ENCODE measurements at regions not wholly inside any gene's neighbourhood (a gene's known extent, or its start where the extent isn't known, plus 50 kb on each side); places are given as distances from the start of the nearest gene placed in this dataset.

DNA sequence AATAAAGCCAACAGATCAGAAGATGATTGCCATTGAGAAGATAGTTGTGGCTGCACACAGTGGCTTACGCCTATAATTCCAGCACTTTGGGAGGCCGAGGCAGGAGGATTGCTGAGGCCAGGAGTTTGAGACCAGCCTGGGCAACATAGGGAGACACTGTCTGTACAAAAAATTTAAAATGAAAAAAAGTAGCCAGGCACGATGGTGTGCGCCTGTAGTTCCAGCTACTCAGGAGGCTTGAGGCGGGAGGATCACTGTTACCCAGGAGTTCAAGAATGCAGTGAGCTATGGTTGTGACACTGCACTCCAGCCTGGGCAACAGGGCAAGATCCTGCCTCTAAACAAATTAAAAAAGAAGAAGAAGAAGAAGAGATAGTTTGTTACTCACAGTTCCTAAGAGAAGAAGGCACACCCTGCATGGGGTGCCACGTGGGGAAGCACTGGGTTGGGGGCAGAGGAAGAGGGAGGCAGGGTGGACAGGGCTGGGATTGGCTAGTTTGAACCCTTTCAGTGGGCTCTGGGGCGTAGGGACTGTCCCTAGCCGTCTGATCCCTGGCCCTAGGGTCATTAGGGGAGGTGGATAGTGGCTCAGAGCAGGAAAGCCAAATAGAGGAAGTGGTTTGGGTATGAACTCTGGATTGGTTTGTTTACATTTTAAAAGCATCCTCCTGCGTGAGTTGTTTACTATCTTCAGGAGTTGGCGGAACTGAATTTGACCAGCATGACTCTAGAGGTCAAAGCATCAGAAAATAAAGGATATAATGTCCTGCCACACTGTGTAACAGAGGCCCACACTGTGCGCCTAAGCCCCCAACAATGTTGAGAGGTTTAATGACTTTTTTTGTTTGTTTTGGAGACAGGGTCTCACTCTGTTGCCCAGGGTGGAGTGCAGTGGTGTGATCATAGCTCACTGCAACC is 60.5 kb upstream of the MEDAG start:
- DNase-seq, result no peak

DNA sequence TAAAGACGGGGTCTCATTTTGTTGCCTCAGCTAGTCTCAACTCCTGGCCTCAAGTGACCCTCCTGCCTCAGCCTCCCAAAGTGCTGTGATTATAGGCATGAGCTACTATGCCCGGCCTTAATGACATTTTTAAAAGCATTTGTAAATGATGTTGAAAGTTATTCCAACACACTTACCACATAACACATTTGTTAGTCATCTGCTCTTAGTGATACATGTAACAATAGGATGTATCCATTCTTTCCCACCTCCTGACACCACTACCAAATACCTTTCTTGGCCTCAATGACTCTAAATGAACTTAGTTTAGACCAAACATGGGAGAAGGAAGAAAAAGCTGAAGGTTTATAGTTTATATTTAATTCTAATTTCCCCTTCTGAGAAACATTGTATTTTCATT is 59.8 kb upstream of the MEDAG start:
- no peak for DNase-seq

DNA sequence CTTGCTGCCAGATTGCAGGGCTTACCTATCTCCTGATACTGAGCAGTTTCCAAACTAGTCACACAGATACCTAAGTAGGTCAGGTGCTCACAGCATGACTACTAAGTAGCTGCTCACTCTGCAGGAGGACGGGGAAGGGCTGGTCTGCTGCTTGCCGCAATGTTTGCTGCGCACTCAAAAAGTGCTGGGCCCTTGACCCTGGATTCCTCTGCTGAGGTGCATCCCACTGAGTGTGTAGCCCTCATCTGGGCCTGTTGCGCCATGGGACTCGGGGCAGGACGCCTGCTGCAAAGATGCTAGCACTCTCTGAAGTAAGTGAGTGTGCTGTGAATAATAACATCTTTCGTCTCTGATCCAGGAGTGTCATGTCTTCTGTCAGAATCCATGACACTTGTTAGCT is 59.2 kb upstream of the MEDAG start:
- DNase-seq, result no peak

DNA sequence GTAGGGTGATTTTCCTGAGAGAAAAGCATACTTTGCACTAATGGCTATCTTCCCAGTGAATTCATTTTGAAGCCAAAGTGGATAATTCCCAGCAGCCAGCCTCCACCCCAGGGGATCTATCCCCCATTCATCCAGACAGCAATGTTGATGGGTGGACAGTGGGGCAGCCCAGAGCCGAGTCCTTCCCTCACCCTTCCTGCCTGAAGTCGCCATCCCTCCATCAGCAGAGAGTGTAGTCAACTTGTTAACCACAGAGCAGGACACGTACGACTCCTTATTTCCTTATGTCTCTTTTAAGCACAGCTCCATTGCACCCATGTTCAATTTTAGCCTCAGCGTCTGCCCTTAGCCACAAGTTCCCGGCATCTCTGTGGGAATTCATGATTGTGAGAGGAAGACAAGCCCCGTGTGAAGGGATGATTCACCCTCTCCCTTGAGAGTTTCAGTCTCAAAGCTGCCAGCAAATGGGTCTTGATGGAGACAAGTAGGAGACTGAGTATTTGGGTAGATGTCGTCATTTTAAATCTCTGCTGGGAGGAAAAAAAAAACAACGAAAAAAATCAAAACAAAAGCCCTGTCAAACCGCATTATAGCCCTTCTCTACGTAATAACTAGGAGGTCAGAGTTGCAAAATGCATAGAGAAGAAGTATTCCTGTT is 58.3 kb upstream of the MEDAG start:
- no peak for DNase-seq

DNA sequence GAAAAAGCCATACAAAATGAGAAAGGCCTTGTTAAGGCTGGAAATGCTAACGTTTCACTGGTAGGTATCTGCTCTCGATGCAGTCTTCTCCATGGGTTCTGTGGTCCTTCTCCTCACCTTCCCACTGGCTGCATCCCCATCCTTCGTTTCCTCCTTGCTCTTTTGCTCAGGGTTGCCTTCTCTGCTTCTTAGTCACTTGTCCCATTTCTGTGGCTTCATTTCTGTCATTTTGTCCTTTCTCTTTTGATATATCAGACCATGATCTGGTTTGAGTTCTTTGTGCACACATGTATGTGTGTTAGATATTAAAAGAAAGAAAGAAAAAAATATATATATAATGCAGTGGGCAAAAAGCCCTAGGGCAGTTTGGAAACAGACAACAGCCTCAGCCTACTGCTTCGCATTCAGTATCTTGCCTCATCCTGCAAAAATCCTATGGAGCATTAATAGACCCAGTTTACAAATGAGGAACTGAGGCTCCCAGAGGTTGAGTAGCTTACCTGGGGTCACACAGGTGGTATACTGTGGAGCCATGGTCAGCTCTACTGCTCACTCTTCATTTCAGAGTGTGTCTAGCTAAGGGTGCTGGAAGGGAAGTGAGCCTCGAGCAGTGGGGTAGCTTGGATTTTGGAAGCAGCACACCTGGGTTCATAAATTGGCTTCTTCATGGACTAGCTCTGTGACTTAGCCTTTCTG is 57.6 kb upstream of the MEDAG start:
- DNase-seq, result no peak

DNA sequence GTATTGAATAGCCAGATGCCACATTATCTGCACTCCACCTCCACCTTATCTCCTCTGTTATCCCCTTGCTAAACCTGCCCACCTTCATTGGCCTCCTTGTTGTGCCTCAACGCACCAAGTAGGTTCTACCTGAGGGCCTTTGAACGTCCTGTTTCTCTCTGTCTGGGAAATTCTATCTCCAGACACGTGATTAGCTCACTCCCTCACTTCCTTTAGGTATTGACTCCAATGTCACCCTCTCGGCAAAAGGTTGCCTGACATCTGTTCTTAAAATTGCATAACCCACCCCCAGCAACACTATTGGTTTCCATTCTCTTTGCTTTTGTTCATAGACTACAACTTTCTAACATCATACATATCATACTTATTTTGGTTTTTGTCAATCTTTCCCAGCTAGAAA is 56.5 kb upstream of the MEDAG start:
- DNase-seq, result no peak

DNA sequence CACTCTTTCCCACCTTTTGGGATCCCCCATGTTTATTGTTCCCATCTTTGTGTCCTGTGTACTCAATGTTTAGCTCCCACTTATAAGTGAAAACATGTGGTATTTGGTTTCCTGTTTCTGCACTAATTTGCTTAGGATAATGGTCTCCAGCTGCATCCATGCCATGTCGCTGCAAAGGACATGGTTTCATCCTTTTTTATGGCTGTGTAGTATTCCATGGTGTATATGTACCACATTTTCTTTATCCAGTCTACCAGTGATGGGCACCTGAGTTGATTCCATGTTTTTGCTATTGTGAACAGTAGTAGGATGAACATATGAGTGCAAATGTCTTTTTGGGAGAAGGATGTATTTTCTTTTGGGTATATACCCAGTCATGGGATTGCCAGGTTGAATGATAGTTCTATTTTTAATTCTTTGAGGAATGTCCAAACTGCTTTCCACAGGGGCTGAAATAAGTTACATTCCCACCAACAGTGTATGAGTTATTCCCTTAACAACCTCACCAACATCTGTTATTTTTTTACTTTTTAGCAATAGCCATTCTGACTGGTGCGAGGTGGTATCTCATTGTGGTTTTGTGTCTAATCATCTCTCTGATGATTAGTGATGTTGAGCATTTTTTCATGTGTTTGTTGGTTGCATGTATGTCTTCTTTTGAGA is 55.7 kb upstream of the MEDAG start:
- DNase-seq, result no peak

DNA sequence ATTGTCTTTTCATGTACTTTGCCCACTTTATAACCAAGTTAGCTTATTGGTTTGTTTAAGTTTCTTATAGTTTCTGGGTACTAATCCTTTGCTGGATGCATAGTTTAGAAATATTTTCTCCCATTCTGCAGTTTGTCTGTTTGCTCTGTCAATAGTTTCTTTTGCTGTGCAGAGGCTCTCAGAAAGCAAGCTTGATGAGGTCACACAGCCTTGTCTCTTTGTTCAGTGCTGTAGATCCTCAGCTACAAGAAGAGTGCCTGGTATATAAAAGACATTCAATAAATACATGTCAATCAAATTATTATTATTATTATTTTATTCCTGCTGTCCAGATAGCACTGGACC is 55.2 kb upstream of the MEDAG start:
- no peak for DNase-seq

DNA sequence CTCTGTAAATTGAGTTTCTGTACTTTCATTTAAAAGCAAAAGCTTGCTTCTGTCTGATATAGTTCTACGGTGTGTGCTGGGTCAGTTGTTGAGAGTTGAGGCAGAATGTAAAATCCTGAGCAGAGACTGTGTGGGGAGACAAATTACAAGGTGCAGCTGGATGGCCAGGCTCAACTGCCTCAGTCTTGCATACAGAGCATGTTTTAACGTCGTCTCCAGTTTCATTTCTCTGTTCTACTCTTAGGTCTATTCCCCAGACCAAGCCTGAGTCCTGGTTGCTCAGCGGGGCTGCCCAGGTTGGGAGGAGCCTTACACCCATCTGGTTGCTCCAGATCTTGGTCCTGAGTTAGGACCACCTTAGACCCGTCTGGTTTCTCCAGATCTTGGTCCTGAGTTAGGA is 54.4 kb upstream of the MEDAG start:
- DNase-seq, result peak; percentile 16

DNA sequence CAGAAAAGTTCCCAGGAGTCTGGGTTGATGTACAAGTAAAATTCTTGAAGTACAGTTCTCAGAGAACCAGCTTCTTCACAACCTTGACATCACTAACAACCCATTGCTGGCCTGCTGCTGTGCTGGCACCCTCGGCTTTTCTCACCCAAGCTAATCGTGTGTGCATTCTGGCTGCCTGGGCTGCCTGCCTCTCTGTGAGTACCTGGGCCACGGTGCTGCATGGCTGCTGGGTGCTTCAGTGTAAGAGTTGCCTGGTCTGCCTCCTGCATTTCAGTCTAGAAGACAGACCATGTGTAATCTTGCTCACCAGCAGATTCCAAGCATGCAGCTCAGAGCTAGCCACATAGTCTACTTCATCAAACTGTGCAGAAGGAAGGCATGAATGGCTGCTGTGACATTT is 50.5 kb upstream of the MEDAG start:
- DNase-seq, result no peak

DNA sequence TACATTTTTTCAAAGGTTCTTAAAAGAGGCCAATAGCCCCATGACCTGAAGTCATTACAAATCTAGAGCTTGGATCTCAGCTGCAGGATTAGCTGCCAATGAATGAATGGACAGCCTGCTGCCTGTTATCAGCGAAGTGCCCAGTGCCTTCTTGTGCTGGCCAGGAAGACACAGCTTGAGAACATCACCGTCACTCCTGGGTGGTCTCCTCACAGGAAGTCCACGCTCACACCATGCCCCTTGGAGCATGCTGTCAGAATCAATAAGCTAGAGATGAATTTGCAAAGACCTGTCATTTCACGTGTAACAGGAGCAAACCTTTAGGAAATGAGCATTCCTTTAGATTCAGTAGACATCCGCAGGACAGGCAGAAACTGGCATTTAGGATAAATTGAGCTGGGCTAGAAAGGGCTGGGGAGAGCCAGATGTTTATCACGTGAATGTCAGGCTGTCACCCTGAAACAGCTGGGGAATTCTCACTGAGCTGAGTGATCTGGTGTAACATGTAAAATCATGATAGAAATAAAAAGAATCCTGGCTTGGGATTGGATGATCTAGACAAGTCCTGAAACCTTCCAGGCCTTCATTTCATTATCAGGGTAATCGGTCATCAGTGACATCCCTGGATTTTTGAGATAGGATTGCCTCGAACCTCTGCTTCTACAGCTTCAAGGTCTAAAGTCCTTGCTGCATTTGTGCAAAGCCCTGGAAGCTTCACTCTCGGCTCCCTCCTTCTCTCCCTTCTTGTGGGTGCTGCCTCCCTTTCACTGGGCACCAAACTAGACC is 49.9 kb upstream of the MEDAG start:
- DNase-seq, result no peak

All from NCI-H510A treated with DMSO at 0.1 percent for 48 hours (cell line).